K562 (cell line): ENCODE measurements at regions not wholly inside any gene's neighbourhood (a gene's known extent, or its start where the extent isn't known, plus 50 kb on each side); places are given as distances from the start of the nearest gene placed in this dataset.

Experiments used
- ATAC-seq: fragments of 200-7000 bp; cut with Tn5 transposase; 3 replicates; pipeline ENCODE4 v1.9.1; 2020; ENCODE audit warnings: moderate library complexity
- BruUV-seq: library from RNA; stranded (reverse); fragments of 400-500 nt; replicated peaks from 2 replicates; lab custom pipeline; 2021; lab: Mats Ljungman, UMichigan
- CTCF ChIA-PET: fragments of 300-600 bp; formaldehyde crosslinking; extraction: SDS; loops from one replicate; lab custom pipeline; 2021; ENCODE audit warnings: low intra/inter-chr PET ratio; lab: Yijun Ruan, JAX
- POLR2A ChIA-PET: fragments of 300-600, 350-650 bp; sonication (Branson Sonifier 250); formaldehyde crosslinking; extraction: SDS; loops from one replicate; lab custom pipeline; 2021; ENCODE audit warnings: antibody characterized with exemption, inconsistent platforms; lab: Yijun Ruan, JAX
- DNase-seq, 4 experiments: peaks; one replicate each; pipeline versions ENCODE4 v3.0.0 to v3.0.0-alpha.2; 2011 to 2018; ENCODE audit warnings: low spot score in 3 of 4, mixed read lengths in 3 of 4; ENCODE audit errors: extremely low read depth in 1 of 4
- FAIRE-seq: peaks from 2 replicates; lab custom pipeline; 2011; peaks lifted over from hg19 to GRCh38; lab: Jason Lieb, UNC
- H2AFZ ChIP-seq: 2 replicates; pipeline ENCODE4 v1.6.0; 2011; ENCODE audit warnings: low read depth, low read length, control low read depth, inconsistent platforms
- H3K27ac ChIP-seq: fragments of 200-600 bp; 3 replicates; pipeline ENCODE4 v1.8.0; 2011; ENCODE audit warnings: low read depth, mild to moderate bottlenecking, control low read depth, inconsistent platforms, low read length, moderate library complexity, mixed read lengths; ENCODE audit errors: extremely low read depth
- H3K27me3 ChIP-seq, 2 experiments: fragments of 300-600 bp in 1 of 2; 2 replicates in 1 of 2; 3 replicates in 1 of 2; pipeline versions ENCODE4 v1.6.0 to v1.8.0; 2011; ENCODE audit warnings: inconsistent platforms in 2 of 2, low read length in 2 of 2, mild to moderate bottlenecking in 1 of 2, mixed read lengths in 1 of 2, moderate library complexity in 1 of 2; ENCODE audit not compliant: control insufficient read depth in 2 of 2, insufficient read depth in 2 of 2
- H3K36me3 ChIP-seq: fragments of 300-600 bp; 3 replicates; pipeline ENCODE4 v1.8.0; 2011; ENCODE audit warnings: mild to moderate bottlenecking, low read length, inconsistent platforms; ENCODE audit not compliant: control insufficient read depth, insufficient read depth
- H3K4me1 ChIP-seq, 2 experiments: fragments of 200-600 bp in 1 of 2; replicated peaks in 1 of 2; 2 replicates in 1 of 2; 3 replicates in 1 of 2; pipeline versions ENCODE4 v1.5.1 to v1.8.0; 2011; ENCODE audit warnings: inconsistent platforms in 2 of 2, low read length in 2 of 2, mild to moderate bottlenecking in 1 of 2, mixed read lengths in 1 of 2, moderate library complexity in 1 of 2; ENCODE audit not compliant: control insufficient read depth in 2 of 2, insufficient read depth in 2 of 2
- H3K4me2 ChIP-seq: 2 replicates; pipeline ENCODE4 v1.6.1; 2011; ENCODE audit warnings: low read length, control low read depth, inconsistent platforms, mixed read lengths; ENCODE audit not compliant: insufficient read depth
- H3K4me3 ChIP-seq: fragments of 200-600 bp; sonication (generic), shearing (Covaris generic); 2 replicates; pipeline ENCODE4 v1.5.1; 2016; ENCODE audit warnings: control low read depth, inconsistent platforms
- H3K79me2 ChIP-seq: fragments of 200-600 bp; 3 replicates; pipeline ENCODE4 v1.8.0; 2011; ENCODE audit warnings: low read length, inconsistent platforms; ENCODE audit not compliant: control insufficient read depth, insufficient read depth
- H3K9ac ChIP-seq, 2 experiments: 2 replicates each; pipeline versions ENCODE4 v1.6.0 to v1.6.1; 2011; ENCODE audit warnings: low read depth in 2 of 2, low read length in 2 of 2, control low read depth in 1 of 2, inconsistent platforms in 1 of 2, mild to moderate bottlenecking in 1 of 2, mixed read lengths in 1 of 2; ENCODE audit not compliant: insufficient read depth in 1 of 2
- H3K9me1 ChIP-seq: one replicate; pipeline ENCODE4 v1.6.0; 2011; ENCODE audit warnings: inconsistent platforms, mild to moderate bottlenecking, low read length, moderate library complexity; ENCODE audit not compliant: control insufficient read depth, insufficient read depth
- H3K9me3 ChIP-seq: replicated peaks from 2 replicates; pipeline ENCODE4 v1.5.1; 2011; ENCODE audit warnings: low read depth, low read length, inconsistent platforms; ENCODE audit not compliant: control insufficient read depth, insufficient read depth
- H4K20me1 ChIP-seq: replicated peaks from 2 replicates; pipeline ENCODE4 v1.6.1; 2011; ENCODE audit warnings: low read length, inconsistent platforms, mixed read lengths; ENCODE audit not compliant: control insufficient read depth, insufficient read depth
- CAMTA2 ChIP-seq: fragments of 250-450 bp; sonication (Bioruptor Pico); conservative IDR thresholded peaks from 2 replicates; pipeline ENCODE4 v1.5.1; 2022
- CTCF ChIP-seq, 3 experiments: IDR thresholded peaks in 2 of 3; conservative IDR thresholded peaks in 1 of 3; 2 replicates each; pipeline ENCODE4 v1.5.1; 2011 to 2012; ENCODE audit warnings: low read length in 3 of 3, mild to moderate bottlenecking in 3 of 3, control low read depth in 2 of 3, improper control_type of control experiment in 1 of 3, inconsistent platforms in 1 of 3, low read depth in 1 of 3, mixed read lengths in 1 of 3, moderate library complexity in 1 of 3; ENCODE audit not compliant: insufficient read depth in 2 of 3
- HDGF ChIP-seq: fragments of 450-650 bp; IDR thresholded peaks from 2 replicates; pipeline ENCODE4 v1.6.1; 2016
- HES1 ChIP-seq: fragments of 450-650 bp; IDR thresholded peaks from 2 replicates; pipeline ENCODE4 v1.6.1; 2016; ENCODE audit warnings: low read depth, mild to moderate bottlenecking, moderate library complexity
- MEF2D ChIP-seq: conservative IDR thresholded peaks from 2 replicates; pipeline ENCODE4 v1.6.1; 2016; ENCODE audit warnings: low read depth, missing genetic modification characterization, missing compliant biosample characterization
- PTRF ChIP-seq: fragments of 450-650 bp; IDR thresholded peaks from 2 replicates; pipeline ENCODE4 v1.6.1; 2016; ENCODE audit warnings: mild to moderate bottlenecking, missing genetic modification characterization, missing compliant biosample characterization
- TAL1 ChIP-seq: fragments of 450-650 bp; IDR thresholded peaks from 2 replicates; pipeline ENCODE4 v1.6.1; 2016; ENCODE audit warnings: mild to moderate bottlenecking
- ZNF3 ChIP-seq: fragments of 250-450 bp; sonication (Bioruptor Pico); IDR thresholded peaks from 2 replicates; pipeline ENCODE4 v1.5.0; 2021; ENCODE audit warnings: mild to moderate bottlenecking, moderate library complexity
- ZNF347 ChIP-seq: fragments of 450-650 bp; formaldehyde crosslinking; IDR thresholded peaks from 2 replicates; pipeline ENCODE4 v1.4.0; 2020; ENCODE audit warnings: low read depth, mild to moderate bottlenecking, moderate library complexity
- ZNF57 ChIP-seq: fragments of 450-650 bp; formaldehyde crosslinking; IDR thresholded peaks from 2 replicates; pipeline ENCODE4 v1.4.0; 2020; ENCODE audit warnings: mild to moderate bottlenecking, moderate library complexity
- WGBS: fragments of 100-300 bp; shearing (Covaris generic); methylation state at CpG from one replicate; pipeline ENCODE4 v1.1.6; 2016; ENCODE audit warnings: low coverage, mixed read lengths; ENCODE audit not compliant: insufficient coverage; ENCODE audit errors: missing lambda C conversion rate; 5-methylcytosine and 5-hydroxymethylcytosine counted together
- in situ Hi-C: fragments of 300-500 bp; cut with MboI; formaldehyde crosslinking; loops from 4 replicates; pipeline ENCODE4 v1.15.0; 2018; ENCODE audit warnings: inconsistent platforms, mixed read lengths
- intact Hi-C: fragments of 100-400 bp; cut with micrococcal nuclease; formaldehyde crosslinking; loops from 2 replicates; pipeline ENCODE4 v1.14.2; 2022

- TF ChIP-seq ZNF3 (CRISPR knock-in tag) (no peak), CAMTA2 (no peak)
These were observed 274.3 kb downstream of the ISL1 start (continued) for GRCh38 chr5:51657340-51658240.

- H3K27ac ChIP-seq: no peak overlapping the region
- in situ Hi-C loops (no loop called here), intact Hi-C loops (no loop called here)
- POLR2A ChIA-PET: no interaction called here
- no peak overlapping the region for H3K9ac ChIP-seq
- H3K9me3 ChIP-seq: no peaks in the 10 kb centered on the region
- H4K20me1 ChIP-seq: no peaks in the 10 kb centered on the region
- no peaks in the 10 kb centered on the region for H3K9me1 ChIP-seq
- no peaks in the 10 kb centered on the region for H3K79me2 ChIP-seq
- H3K36me3 ChIP-seq: no peaks in the 10 kb centered on the region
- no peak overlapping the region for H3K4me3 ChIP-seq
- no peak overlapping the region for H3K4me2 ChIP-seq
- H2AFZ ChIP-seq: no peak overlapping the region
- FAIRE-seq (no peak), ATAC-seq (no peak), DNase-seq (no peak)
- CTCF ChIA-PET: no interaction called here
- BruUV-seq: no TSS peak
- TF ChIP-seq ZNF57 (CRISPR knock-in tag) (no peak), HDGF (no peak), MEF2D (tag) (no peak), HES1 (no peak), CTCF (IDR thresholded peaks at IDR 0.05 in 2 of 3, conservative IDR thresholded peaks at IDR 0.05 in 1 of 3; ENCODE audit: insufficient read depth in 2 of 3, low read depth in 1 of 3, low read length in 3 of 3) (no peak), TAL1 (no peak), ZNF347 (CRISPR knock-in tag) (no peak), PTRF (tag) (no peak)
- no peaks in the 10 kb centered on the region for H3K27me3 ChIP-seq
- 2% methylated on average over 2 of the region's 2 CpGs for WGBS
- no peaks in the 10 kb centered on the region for H3K4me1 ChIP-seq
These were observed 278.5 kb downstream of the ISL1 start for GRCh38 chr5:51661646-51662265.
